Urinary bladder (tissue), 3 donors: ENCODE measurements at regions not wholly inside any gene's neighbourhood (a gene's known extent, or its start where the extent isn't known, plus 50 kb on each side); places are given as distances from the start of the nearest gene placed in this dataset.

ENCODE experiments used
- DNase-seq: peaks from one replicate; pipeline ENCODE4 v3.0.0-alpha.2; 2015; ENCODE audit errors: extremely low spot score
- H3K27ac ChIP-seq: one replicate; pipeline ENCODE4 v1.5.1; 2013; ENCODE audit warnings: low read depth, mild to moderate bottlenecking, moderate library complexity
- H3K36me3 ChIP-seq: one replicate; pipeline ENCODE4 v1.6.1; 2013; ENCODE audit warnings: mild to moderate bottlenecking, moderate library complexity; ENCODE audit not compliant: insufficient read depth
- H3K4me1 ChIP-seq: one replicate; pipeline ENCODE4 v1.6.1; 2013; ENCODE audit warnings: mild to moderate bottlenecking, moderate library complexity; ENCODE audit not compliant: insufficient read depth
- H3K4me3 ChIP-seq: one replicate; pipeline ENCODE4 v1.5.1; 2013; ENCODE audit warnings: low read depth, low read length
- WGBS: extraction: QIAGEN DNeasy Blood & Tissue Kit; methylation state at CpG from one replicate; pipeline ENCODE4 v1.1.7; 2013; 5-methylcytosine and 5-hydroxymethylcytosine counted together
- donor health status: healthy with polysubstance abuse.
- donor health status: healthy.

- Histone ChIP-seq H3K27ac (no peak overlapping the region), H3K4me1 (no peaks in the 10 kb centered on the region), H3K36me3 (no peaks in the 10 kb centered on the region), H3K4me3 (no peak overlapping the region)
- 65% methylated on average over 7 of the region's 7 CpGs for WGBS
- no peak for DNase-seq
Observed at GRCh38 chr14:76687611-76688382, 73.5 kb upstream of the VASH1 start.

GRCh38 chr14:76688383-76688671 is 72.9 kb upstream of the VASH1 start:
- H3K4me3 ChIP-seq, result no peak overlapping the region
- no peak overlapping the region for H3K27ac ChIP-seq
- 88% methylated on average over 2 of the region's 2 CpGs for WGBS
- H3K4me1 ChIP-seq, result no peaks in the 10 kb centered on the region
- H3K36me3 ChIP-seq, result no peaks in the 10 kb centered on the region
- DNase-seq, result no peak

GRCh38 chr14:76690502-76691105 is 70.7 kb upstream of the VASH1 start:
- Histone ChIP-seq H3K27ac (no peak overlapping the region), H3K36me3 (no peaks in the 10 kb centered on the region), H3K4me1 (no peaks in the 10 kb centered on the region), H3K4me3 (no peak overlapping the region)
- DNase-seq, result no peak
- WGBS, result 87% methylated on average over 11 of the region's 11 CpGs

- DNase-seq, result no peak
- 65% methylated on average over 10 of the region's 10 CpGs for WGBS
- Histone ChIP-seq H3K4me3 (no peak overlapping the region), H3K36me3 (no peaks in the 10 kb centered on the region), H3K27ac (no peak overlapping the region), H3K4me1 (no peaks in the 10 kb centered on the region)
Observed at GRCh38 chr14:76694106-76694505, 67.2 kb upstream of the VASH1 start.

- 96% methylated on average over 10 of the region's 10 CpGs for WGBS
- DNase-seq, result no peak
Observed at GRCh38 chr14:76695263-76695920, 65.9 kb upstream of the VASH1 start.

GRCh38 chr14:76696361-76696760 is 64.9 kb upstream of the VASH1 start:
- Histone ChIP-seq H3K4me3 (no peak overlapping the region), H3K27ac (no peak overlapping the region), H3K36me3 (no peaks in the 10 kb centered on the region), H3K4me1 (no peaks in the 10 kb centered on the region)
- 87% methylated on average over 3 of the region's 3 CpGs for WGBS
- no peak for DNase-seq

More at GRCh38 chr14:76695263-76695920, 65.9 kb upstream of the VASH1 start:
- Histone ChIP-seq H3K27ac (no peak overlapping the region), H3K4me3 (no peak overlapping the region), H3K36me3 (no peaks in the 10 kb centered on the region), H3K4me1 (no peaks in the 10 kb centered on the region)

- Histone ChIP-seq H3K4me3 (no peak overlapping the region), H3K4me1 (no peaks in the 10 kb centered on the region), H3K27ac (no peak overlapping the region), H3K36me3 (no peaks in the 10 kb centered on the region)
- DNase-seq, result no peak
- WGBS, result 77% methylated on average over 5 of the region's 5 CpGs
Observed at GRCh38 chr14:76696791-76697190, 64.5 kb upstream of the VASH1 start.

- H3K4me1 ChIP-seq, result no peaks in the 10 kb centered on the region
- no peak overlapping the region for H3K4me3 ChIP-seq
- WGBS, result 70% methylated on average over 5 of the region's 5 CpGs
- DNase-seq, result no peak
- H3K36me3 ChIP-seq, result no peaks in the 10 kb centered on the region
- no peak overlapping the region for H3K27ac ChIP-seq
Observed at GRCh38 chr14:76697246-76697905, 63.9 kb upstream of the VASH1 start.

- Histone ChIP-seq H3K36me3 (no peaks in the 10 kb centered on the region), H3K4me1 (no peaks in the 10 kb centered on the region), H3K4me3 (no peak overlapping the region), H3K27ac (no peak overlapping the region)
- WGBS, result 97% methylated on average over 4 of the region's 4 CpGs
- DNase-seq, result no peak
Observed at GRCh38 chr14:76698191-76698590, 63.1 kb upstream of the VASH1 start.

- Histone ChIP-seq H3K36me3 (no peaks in the 10 kb centered on the region), H3K4me3 (no peak overlapping the region), H3K27ac (no peak overlapping the region), H3K4me1 (no peaks in the 10 kb centered on the region)
- 89% methylated on average over 3 of the region's 3 CpGs for WGBS
- no peak for DNase-seq
Observed at GRCh38 chr14:76698631-76699030, 62.6 kb upstream of the VASH1 start.

GRCh38 chr14:76699209-76699938 is 61.9 kb upstream of the VASH1 start:
- no peak overlapping the region for H3K4me3 ChIP-seq
- no peak for DNase-seq
- WGBS, result 65% methylated on average over 6 of the region's 6 CpGs
- no peaks in the 10 kb centered on the region for H3K36me3 ChIP-seq
- no peaks in the 10 kb centered on the region for H3K4me1 ChIP-seq
- H3K27ac ChIP-seq, result no peak overlapping the region

- H3K36me3 ChIP-seq, result no peaks in the 10 kb centered on the region
- WGBS, result 85% methylated on average over 8 of the region's 8 CpGs
- no peak for DNase-seq
- H3K27ac ChIP-seq, result no peak overlapping the region
- no peak overlapping the region for H3K4me3 ChIP-seq
- H3K4me1 ChIP-seq, result no peaks in the 10 kb centered on the region
Observed at GRCh38 chr14:76699939-76700590, 61.2 kb upstream of the VASH1 start.

GRCh38 chr14:76701436-76701835 is 59.8 kb upstream of the VASH1 start:
- Histone ChIP-seq H3K4me1 (no peaks in the 10 kb centered on the region), H3K36me3 (no peaks in the 10 kb centered on the region), H3K27ac (no peak overlapping the region), H3K4me3 (no peak overlapping the region)
- 90% methylated on average over 3 of the region's 3 CpGs for WGBS
- no peak for DNase-seq
